Activated T-cell treated with anti-CD3 and anti-CD28 coated beads for 24 hours (primary cell): ENCODE measurements at regions not wholly inside any gene's neighbourhood (a gene's known extent, or its start where the extent isn't known, plus 50 kb on each side); places are given as distances from the start of the nearest gene placed in this dataset.
"Not testable (repeated sequence)": the region's sequence is repeated elsewhere in the genome, so short reads cannot be mapped to it uniquely, and the experiment has no call there.

ENCODE experiments used
- DNase-seq: peaks from one replicate; pipeline ENCODE4 v3.0.0-alpha.2; 2020; ENCODE audit warnings: low read depth

DNA sequence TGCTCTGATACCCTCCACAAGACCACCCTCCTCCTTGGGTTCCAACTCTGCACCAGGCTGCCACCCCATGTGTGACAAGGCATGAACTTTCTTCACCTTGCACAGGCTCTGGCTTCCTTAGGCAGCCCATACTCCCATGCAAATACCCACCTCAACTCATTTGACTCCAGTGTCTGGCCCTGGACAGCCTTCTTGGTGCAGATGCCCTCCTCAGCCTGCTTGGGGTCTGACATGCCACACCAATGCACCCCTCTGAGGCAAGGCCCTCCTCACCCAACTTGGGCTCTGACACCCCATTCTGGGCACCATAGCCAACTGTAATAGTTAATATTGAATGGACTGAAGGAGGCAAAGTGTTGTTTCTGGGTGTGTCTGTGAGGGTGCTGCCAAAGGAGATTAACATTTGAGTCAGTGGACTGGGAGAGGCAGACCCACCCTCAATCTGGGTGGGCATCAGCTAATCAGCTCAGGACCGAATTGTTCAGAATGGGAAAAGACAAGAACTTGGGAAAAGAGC lies 115.0 kb upstream of the EPB41L4A start:
- DNase-seq = no peak

DNA sequence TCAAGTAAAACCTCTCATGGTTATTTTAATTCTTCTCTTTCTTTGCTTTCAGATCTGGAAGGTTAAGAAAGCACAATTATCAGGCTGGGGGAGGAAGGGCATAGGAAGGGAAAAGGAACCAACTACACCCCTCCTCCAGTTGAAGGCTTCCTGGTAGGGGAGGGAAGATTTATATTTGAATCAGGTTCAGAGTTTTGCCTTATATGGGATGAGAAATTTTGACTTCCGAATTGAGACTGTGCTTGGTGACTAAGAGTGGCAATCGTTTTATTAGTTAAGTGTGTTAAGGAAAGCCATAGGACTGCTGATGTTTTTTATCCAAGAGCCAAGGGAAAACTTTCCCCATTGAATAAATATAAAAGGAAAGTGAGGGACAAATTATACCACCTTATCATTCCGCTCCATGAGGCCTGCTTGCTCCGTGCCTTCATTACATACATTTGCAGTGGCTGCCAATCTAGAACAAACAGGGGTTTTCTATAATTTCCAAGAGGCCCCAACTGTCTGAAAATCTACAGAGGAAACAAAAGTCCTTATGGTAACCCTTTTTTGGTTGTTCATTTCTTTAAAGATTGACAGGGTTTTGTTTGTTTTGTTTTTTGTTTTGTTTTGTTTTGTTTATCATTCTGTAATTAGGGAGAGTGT lies 115.7 kb upstream of the EPB41L4A start:
- DNase-seq = no peak

DNA sequence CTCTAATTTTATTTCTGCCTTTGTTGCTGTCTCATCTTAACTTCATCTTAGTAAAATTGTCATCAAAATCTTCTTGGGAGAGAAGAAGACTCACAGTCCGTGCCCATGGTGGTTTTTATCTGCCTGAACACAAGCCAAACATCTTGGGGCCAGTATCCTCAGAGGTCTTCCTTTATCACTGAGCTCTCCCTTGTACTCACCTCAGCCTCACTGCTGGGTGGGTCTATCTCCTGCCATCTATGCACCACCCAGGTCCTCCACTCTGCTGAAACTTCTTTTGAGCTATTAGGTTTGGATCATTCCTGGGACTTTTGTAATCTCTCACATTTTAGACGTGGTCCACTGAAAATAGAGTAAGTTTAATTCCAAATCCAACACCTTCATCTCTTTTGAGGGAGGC lies 116.3 kb upstream of the EPB41L4A start:
- DNase-seq = no peak

DNA sequence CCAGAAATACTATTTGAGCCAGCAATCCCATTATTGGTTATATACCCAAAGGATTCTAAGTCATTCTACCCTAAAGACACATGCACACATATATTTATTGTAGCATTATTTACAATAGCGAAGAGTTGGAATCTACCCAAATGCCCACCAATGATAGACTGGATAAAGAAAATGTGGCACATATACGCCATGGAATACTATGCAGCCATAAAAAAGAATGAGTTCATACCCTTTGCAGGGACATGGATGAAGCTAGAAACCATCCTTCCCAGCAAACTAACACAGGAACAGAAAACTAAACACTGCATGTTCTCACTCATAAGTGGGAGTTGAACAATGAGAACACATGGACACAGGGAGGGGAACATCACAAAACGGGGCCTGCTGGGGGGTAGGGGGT lies 125.5 kb upstream of the EPB41L4A start:
- not testable (repeated sequence) for DNase-seq

DNA sequence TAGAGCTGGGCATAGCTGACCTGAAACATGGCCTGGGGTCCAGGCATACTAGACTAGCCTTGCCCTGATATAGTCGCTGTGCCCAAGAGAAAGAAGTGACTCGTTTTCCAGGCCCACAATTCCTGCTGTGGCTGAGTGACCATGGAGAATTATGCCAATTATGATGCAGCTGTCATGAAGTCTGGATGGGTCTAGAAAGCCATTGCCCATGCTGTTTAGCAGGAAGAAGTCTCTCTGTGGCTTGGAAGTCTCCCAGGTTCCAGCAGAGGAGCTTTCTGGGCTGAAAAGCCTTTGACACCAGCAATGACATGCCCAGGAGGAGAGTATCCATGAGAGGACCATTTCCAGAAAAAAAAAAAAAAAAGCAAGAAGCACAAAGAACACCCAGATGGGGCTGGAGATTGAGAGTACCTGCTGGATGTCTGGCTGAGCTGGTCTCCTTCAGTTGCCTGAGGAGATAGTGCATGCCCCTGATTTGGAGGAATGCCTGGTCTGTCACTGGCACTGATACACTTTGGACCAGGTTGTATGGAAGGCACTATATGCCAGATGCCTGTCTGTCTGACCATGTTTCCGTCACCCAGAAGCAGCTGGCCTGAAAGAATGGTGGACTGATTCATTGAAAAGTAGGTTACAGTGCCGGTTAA lies 128.0 kb upstream of the EPB41L4A start:
- no peak for DNase-seq

DNA sequence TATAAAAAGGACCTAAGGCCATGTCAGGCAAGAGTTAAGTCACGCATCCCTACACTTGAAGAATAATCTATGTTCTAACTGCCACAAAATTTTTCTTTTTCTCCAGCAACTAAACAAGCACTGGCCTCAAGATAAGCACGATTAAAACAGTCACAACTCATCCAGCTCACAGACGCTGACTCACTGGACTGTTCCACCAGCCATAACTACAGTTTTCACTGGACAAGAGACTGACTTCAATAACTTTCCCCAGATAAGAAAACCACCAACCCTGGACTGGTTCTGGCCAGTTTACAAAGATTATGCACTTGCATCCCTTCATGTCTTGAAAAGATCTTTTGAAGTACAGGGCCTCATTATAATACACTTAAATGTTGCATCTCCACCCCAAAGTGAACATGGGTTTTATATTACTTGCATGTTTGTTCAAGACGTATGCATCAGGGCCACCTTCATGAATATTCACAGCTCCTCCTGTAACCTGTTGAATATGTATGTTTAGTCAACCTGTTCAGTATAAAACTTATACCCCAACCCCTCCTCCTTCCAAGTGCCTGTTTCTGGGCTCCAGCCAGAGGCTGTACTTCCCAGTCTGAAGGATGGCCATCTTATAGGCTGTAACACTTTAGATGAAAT lies 129.3 kb upstream of the EPB41L4A start:
- DNase-seq = no peak

DNA sequence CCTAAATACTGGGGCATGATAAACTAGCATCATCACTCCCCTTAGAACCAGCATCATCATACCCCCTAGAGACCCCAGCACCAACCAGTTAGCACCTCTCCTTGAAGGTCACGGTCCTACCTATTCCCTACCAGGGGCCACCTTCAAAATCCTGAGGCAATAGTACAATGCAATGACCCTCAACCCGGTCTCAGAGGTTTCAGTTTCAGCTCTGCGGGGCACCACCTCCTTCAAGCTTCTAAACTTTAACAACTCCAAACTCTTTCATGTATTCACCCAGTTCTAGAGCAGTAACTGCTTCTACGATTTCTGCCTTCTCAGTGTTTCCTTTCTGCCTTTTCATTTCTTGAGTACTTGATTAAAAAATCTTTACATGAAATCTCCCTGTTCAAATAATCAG lies 130.1 kb upstream of the EPB41L4A start:
- no peak for DNase-seq

DNA sequence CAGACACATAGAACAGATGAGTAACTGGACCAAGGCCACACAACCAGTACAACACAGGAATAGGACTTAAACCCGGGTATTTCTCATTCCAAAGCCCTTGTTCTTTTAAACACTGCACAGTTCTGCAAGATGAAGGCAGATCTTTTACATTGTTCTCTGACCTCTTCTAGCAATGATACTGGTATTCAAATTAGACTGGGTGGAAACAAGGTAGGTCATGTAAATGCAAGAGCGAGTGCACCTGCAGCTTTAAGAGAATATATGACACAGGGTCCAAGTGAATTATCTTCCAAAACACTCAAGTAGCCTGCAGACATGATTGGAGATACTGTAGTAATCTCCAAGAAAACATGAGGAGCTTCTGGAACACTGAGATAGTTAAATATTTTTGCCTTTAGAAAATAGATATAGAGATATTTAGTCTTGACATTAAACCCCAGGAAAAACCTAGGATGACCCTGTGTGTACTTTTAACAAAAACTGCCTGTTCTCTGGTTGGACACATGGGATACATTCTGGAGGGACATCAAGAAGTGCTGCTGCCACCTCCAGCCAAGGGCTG lies 130.6 kb upstream of the EPB41L4A start:
- no peak for DNase-seq

DNA sequence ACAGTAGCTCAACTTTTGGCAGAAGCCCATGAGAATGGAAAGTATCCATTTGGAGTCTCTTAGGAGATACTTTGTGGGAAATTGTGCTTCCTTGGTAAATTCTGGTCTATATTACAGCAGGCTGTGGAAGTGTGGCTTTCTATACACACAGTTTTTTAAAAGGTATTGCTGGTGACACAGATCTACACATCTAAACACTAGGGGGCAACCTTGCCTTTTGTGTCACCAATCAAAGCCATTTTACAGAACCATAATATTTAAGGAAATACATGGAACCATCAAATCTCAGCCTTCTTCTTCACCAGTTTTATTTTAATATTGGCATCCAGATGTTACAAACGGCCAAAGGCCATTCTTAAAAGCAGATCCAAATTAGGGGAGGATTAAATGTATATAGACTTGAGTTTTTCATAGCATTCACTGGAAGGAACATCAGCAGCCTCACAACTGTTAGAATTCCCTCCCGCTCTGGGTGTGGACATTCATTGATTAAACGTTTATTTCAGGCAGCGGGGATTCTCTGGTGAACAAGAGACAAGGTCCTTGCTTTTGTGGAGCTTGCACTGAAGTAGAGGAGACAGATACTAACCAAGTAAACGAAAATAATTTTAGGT lies 132.4 kb upstream of the EPB41L4A start:
- DNase-seq = peak; percentile 16

DNA sequence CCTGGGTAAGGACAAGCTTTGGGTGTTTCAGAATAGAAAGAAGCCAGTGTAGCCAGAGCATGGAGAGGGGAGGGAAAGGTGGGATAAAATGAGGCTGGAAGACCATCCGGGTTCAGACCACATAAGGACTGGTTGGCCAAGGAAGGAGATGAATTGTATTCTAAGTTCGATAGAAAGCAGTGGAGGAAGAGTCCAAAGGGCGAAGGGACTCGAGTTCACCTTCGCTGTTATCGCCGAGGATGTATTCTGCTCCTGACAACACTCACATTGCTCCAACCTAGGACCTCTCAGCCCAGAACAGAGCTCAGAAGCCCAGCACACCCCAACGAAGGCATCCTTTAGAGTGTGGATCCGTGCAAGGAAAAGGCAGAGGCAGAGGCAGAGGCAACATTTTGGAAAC lies 133.1 kb upstream of the EPB41L4A start:
- no peak for DNase-seq

DNA sequence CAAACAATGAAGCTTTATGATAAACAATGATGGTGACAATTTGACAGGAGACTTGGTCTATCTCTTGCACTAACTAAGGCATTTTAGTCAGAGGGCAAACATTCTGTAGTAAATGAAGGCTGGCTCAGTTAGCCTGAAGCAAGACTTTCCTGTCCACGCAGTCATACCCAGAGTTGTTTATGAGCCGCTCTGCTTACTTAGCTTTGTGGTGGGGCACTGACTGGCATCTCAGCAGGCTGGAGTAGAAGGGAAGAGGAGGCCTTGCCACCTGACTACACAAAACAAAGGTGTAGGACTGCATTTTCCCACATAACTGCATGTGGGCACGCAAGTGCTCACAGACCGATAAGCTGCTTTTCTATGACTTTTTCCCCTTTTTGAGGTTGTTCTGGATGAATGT lies 133.7 kb upstream of the EPB41L4A start:
- no peak for DNase-seq

DNA sequence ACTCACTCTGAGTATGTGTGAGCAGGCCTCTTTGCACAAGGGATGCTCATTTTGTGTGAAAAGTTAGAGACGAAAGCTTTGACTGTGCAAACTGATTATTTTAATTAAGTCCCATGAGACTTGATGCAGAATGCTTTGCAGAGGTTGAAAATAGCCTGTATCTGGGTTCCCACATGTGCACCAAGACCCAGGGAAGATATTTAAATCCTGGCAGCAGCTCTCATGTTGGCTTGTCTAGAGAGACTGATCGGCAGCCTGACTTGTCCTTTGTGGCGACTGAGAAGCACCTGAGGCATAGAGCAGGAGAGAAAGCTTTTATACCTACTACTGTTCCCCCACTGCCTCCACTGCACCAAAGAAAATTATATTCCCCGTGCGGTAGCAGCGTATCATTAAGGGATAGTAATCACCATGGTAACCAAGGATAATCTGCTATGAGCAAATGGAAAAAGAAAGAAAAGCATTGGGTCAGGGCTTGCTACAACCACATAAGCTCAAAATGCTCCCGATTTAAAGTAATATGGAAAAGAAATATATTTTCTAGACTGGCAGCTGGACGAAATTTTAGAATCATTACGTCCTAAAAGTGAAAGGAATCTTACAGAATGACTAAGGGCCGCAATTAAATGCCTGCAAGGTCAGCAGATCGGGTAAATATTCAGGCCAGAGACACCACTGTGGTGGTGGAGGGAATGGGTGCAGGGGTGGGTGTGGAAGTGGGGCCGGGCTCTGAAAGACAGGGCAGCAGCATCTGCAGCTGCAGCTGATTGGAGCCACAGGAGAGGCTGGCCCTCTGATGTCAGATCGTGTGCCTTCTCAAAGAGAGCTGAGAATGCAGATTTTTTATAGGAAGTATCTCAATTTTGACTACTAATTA lies 135.3 kb upstream of the EPB41L4A start:
- no peak for DNase-seq

DNA sequence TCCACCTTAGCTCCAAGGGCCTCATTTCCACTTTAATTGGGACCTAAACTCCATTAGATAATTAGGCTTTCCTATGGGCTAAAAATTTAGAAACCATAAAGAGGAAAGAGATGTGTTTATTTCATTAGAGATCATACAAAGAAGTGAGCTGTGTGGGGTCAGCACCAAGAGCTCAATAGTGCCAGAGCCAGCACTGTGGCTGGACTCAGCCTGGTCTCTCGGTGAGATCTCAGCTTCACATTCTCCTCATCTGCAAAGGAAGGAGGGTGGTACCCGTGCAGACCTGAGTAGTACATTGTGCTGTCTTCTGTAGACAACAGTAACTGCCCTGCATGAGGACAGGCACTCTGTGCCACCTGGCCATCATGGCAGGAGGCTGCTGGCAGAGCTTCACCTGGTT lies 136.1 kb upstream of the EPB41L4A start:
- no peak for DNase-seq

DNA sequence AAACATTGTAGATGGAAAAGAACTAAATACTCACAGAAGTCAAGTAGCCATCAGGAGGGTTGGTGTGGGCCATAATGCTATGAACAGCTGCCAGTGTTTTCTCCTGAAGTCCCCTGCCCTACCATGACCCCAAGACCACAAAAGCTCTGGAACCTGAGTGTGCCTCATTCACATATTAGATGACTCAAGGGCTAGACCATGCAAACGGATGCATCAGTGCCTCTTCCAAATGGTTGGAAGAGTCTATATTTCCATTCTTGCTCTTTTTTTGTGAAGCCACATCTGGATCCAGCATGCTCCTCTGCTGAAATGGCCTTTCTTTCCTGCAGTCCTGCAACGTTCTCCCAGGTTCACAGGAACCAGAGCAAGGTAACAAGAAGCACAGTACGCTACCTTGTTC lies 136.6 kb upstream of the EPB41L4A start:
- no peak for DNase-seq

DNA sequence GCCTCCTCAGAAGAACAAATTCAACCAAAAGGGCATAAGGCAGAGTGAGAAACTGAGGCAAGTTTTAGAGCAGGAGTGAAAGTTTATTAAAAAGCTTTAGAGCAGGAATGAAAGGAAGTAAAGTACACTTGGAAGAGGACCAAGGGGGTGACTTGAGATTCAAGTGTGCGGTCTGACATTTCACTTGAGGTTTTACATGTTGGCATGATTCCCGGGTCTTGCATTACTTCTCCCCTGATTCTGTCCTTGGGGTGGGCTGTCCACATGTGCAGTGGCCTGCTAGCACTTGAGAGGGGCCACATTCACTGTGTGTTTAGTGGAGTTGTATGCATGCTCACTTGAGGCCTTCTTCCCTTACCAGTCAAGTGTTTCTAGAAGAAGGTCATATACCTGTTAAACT lies 140.4 kb upstream of the EPB41L4A start:
- DNase-seq = not testable (repeated sequence)

DNA sequence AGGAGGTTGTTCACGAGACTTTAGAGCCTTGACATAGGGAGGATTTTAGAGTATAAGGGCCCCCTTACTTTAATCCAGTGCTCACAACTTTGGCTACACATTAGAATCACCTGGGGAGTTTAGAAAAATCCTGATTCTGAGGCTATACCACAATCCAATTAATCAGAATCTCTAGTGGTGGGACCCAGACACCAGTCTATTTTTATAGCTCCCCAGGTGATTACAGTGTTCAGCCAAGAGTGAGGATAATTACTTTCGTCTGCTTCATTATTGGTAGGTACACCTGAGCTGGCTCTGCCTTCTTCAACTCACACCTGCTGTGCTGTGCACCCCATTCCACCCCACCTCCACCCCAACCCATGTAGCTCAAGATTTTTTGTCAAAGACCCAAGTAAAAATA lies 141.3 kb upstream of the EPB41L4A start:
- no peak for DNase-seq

DNA sequence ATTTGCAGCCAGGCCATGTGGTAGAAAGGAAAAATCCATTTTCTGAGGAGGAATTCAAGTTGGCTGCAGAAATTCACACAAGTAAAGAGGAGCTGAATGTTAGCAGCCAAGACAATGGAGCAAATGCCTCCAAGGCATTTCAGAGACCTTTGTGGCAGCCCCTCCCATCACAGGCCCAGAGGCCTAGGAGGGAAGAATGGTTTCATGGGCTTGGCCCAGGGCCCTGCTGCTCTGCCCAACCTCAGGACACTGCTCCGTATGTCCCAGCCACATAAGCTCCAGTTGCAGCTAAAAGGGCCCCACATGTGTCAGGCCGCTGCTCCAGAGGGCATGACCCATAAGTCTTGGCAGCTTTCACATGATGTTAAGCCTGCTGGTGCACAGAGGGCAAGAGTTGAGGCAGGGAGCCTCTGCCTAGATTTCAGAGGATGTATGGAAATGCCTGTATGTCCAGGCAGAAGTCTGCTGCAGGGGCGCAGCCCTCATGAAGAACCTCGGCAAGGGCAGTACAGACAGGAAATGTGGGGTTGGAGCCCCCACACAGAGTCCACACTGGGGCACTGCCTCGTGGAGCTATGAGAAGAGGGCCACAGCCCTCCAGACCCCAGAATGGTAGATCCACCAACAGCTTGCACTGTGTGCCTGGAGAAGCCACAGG lies 144.2 kb upstream of the EPB41L4A start:
- no peak for DNase-seq

DNA sequence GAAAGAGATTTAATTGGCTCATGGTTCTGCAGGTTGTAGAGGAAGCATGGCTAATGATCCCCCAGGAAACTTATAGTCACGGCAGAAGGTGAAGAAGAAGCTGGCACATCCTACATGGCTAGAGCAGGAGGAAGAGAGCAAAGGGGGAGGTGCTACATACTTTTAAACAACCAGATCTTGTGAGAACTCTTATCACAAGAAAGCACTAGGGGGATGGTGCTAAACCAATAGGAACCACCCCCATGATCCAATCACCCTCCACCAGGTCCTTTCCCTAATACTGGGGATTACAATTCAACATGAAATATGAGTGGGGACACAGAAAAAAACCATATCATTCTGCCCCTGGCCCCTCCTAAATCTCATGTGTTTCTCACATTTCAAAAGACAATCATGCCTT lies 147.2 kb upstream of the EPB41L4A start:
- no peak for DNase-seq

DNA sequence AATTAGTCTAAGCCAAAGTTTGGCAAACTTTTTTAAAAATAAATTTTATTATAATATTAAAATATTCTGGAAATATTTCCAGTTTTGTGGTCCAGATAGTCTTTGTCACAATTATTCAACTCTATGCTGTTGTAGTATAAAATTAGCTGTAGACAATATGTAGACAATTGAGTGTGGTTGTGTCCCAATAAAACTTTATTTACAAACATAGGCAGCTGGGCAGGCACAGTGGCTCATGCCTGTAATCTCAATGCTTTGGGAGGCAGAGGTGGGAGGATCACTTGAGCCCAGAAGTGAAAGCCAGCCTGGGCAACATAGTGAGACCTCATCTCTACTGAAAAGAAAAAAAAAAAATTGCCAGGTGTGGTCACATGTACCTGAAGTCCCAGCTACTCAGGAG lies 150.5 kb upstream of the EPB41L4A start:
- no peak for DNase-seq

DNA sequence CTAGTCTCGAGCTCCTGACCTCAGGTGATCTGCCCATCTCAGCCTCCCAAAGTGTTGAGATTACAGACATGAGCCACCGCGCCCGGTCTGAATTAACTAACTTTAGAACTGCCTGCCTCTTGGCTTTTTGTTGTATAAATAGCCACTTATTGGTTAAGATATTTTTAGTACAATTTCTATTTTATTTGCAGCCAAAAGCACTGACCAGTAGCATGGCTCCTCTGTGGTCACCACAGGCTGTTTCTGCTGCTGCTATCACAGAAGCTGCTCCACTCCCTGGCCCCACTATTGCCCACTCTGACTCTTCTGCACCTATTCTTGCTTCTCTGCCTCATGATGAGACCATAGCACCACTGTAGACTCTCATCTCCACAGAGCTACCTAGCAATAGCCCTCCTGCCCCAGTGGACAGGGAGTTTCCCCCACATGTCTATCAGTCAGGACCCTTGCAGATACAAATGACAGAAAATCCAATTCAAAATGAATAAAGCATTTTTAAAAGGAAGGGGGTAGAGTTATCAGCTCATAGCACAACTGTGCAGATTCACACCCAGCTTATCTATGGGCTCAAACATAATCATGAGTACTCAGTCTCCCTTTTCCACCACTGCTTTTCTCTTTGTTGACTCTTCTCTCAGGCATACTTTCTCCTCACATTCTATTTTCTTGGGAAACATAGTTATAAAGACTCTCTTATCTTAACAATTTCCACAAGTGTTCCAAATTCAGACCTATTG lies 151.8 kb upstream of the EPB41L4A start:
- DNase-seq = no peak
